ENCODE measurements at regions not wholly inside any gene's neighbourhood (a gene's known extent, or its start where the extent isn't known, plus 50 kb on each side); places are given as distances from the start of the nearest gene placed in this dataset.

- TF ChIP-seq DPF2 (IDR thresholded peaks at IDR 0.05) (no peak), JUND (IDR thresholded peaks at IDR 0.05; ENCODE audit: low read depth, low read length) (no peak), CTCF (IDR thresholded peaks at IDR 0.05 in 2 of 3, conservative IDR thresholded peaks at IDR 0.05 in 1 of 3; ENCODE audit: control insufficient read depth in 2 of 3, extremely low read depth in 1 of 3, insufficient read depth in 1 of 3, low read depth in 3 of 3, low read length in 3 of 3) (no peak), CREM (IDR thresholded peaks at IDR 0.05; ENCODE audit: low read depth) (no peak), SUZ12 (IDR thresholded peaks at IDR 0.05; ENCODE audit: unreplicated experiment) (no peak), ZNF592 (IDR thresholded peaks at IDR 0.05) (no peak), RELA (IDR thresholded peaks at IDR 0.05; ENCODE audit: borderline replicate concordance, partially characterized antibody) (no peak)
Measured at GRCh38 chr5:84606784-84607183, 222.1 kb upstream of the EDIL3 start.
